Right ventricle myocardium inferior (tissue), 1 donor: ENCODE measurements at regions not wholly inside any gene's neighbourhood (a gene's known extent, or its start where the extent isn't known, plus 50 kb on each side); places are given as distances from the start of the nearest gene placed in this dataset.
"Not testable (repeated sequence)": the region's sequence is repeated elsewhere in the genome, so short reads cannot be mapped to it uniquely, and the experiment has no call there.

Source experiments
- ATAC-seq: fragments of 200-7000 bp; cut with Tn5 transposase; one replicate; pipeline ENCODE4 v1.9.1; 2020; ENCODE audit warnings: mild to moderate bottlenecking, moderate library complexity
- DNase-seq: peaks from one replicate; pipeline ENCODE4 v3.0.0; 2021; ENCODE audit errors: missing footprints
- intact Hi-C: fragments of 100-400 bp; cut with DNase I; formaldehyde crosslinking; loops from one replicate; pipeline ENCODE4 v1.11.0; 2022
- donor health status: DM: no; HTN: yes; CAD: no; lungs with severe emphysema.

GRCh38 chr7:81331061-81332018 is 412.5 kb upstream of the SEMA3C start:
- intact Hi-C loops = no loop called here
- DNase-seq = no peak
- ATAC-seq = no peak

- no peak for DNase-seq
- ATAC-seq = no peak
- intact Hi-C loops = no loop called here
Observed at GRCh38 chr7:81330108-81330507, 411.3 kb upstream of the SEMA3C start.

GRCh38 chr7:81327468-81328266 is 408.8 kb upstream of the SEMA3C start:
- ATAC-seq (no peak), DNase-seq (no peak)
- intact Hi-C loops = no loop called here

- no peak for ATAC-seq
- no peak for DNase-seq
- intact Hi-C loops = no loop called here
Observed at GRCh38 chr7:81321949-81322348, 403.1 kb upstream of the SEMA3C start.

- DNase-seq (no peak), ATAC-seq (no peak)
- intact Hi-C loops = no loop called here
Observed at GRCh38 chr7:81317741-81318140, 398.9 kb upstream of the SEMA3C start.

GRCh38 chr7:81308643-81309322 is 389.9 kb upstream of the SEMA3C start:
- intact Hi-C loops = no loop called here
- DNase-seq (no peak), ATAC-seq (no peak)

- DNase-seq (no peak), ATAC-seq (no peak)
- intact Hi-C loops = no loop called here
Observed at GRCh38 chr7:81301815-81302214, 383.0 kb upstream of the SEMA3C start.

- DNase-seq = no peak
- intact Hi-C loops = no loop called here
- no peak for ATAC-seq
Observed at GRCh38 chr7:81300753-81301152, 381.9 kb upstream of the SEMA3C start.

GRCh38 chr7:81299711-81300110 is 380.9 kb upstream of the SEMA3C start:
- intact Hi-C loops = no loop called here
- DNase-seq (no peak), ATAC-seq (no peak)

GRCh38 chr7:81298951-81299666 is 380.3 kb upstream of the SEMA3C start:
- peak; percentile 52 for ATAC-seq
- no peak for DNase-seq
- intact Hi-C loops = no loop called here

- ATAC-seq (no peak), DNase-seq (no peak)
- intact Hi-C loops = no loop called here
Observed at GRCh38 chr7:81297317-81297716, 378.5 kb upstream of the SEMA3C start.

- intact Hi-C loops = no loop called here
- DNase-seq (no peak), ATAC-seq (no peak)
Observed at GRCh38 chr7:81296726-81297125, 377.9 kb upstream of the SEMA3C start.

- ATAC-seq (no peak), DNase-seq (no peak)
- intact Hi-C loops = no loop called here
Observed at GRCh38 chr7:81294897-81295515, 376.2 kb upstream of the SEMA3C start.

- no peak for ATAC-seq
- intact Hi-C loops = no loop called here
- DNase-seq = no peak
Observed at GRCh38 chr7:81293806-81294205, 375.0 kb upstream of the SEMA3C start.

- intact Hi-C loops, DNase-seq, ATAC-seq: not testable (repeated sequence)
Observed at GRCh38 chr7:81286754-81287153, 367.9 kb upstream of the SEMA3C start.

GRCh38 chr7:81285142-81285871 is 366.5 kb upstream of the SEMA3C start:
- intact Hi-C loops = no loop called here
- DNase-seq (no peak), ATAC-seq (no peak)

GRCh38 chr7:81284576-81284975 is 365.7 kb upstream of the SEMA3C start:
- DNase-seq = no peak
- intact Hi-C loops = no loop called here
- no peak for ATAC-seq

- intact Hi-C loops = no loop called here
- ATAC-seq (no peak), DNase-seq (no peak)
Observed at GRCh38 chr7:81280531-81280930, 361.7 kb upstream of the SEMA3C start.
